GM10248 (cell line): ENCODE measurements at regions not wholly inside any gene's neighbourhood (a gene's known extent, or its start where the extent isn't known, plus 50 kb on each side); places are given as distances from the start of the nearest gene placed in this dataset.

Experiments used
- CTCF ChIA-PET: fragments of 300-600 bp; sonication (Branson Sonifier 250); formaldehyde crosslinking; extraction: SDS; loops from one replicate; lab custom pipeline; 2021; ENCODE audit warnings: antibody characterized with exemption; lab: Yijun Ruan, JAX
- POLR2A ChIA-PET: fragments of 350-650 bp; sonication (Branson Sonifier 250); formaldehyde crosslinking; extraction: SDS; loops from one replicate; lab custom pipeline; 2020; ENCODE audit warnings: antibody characterized with exemption; lab: Yijun Ruan, JAX
- DNase-seq: peaks from one replicate; pipeline ENCODE4 v3.0.0; 2012; ENCODE audit errors: extremely low spot score
- CTCF ChIP-seq: IDR thresholded peaks from 2 replicates; pipeline ENCODE4 v1.5.1; 2012; ENCODE audit warnings: mild to moderate bottlenecking, low read depth; ENCODE audit errors: extremely low read depth, missing control alignments, control extremely low read depth

DNA sequence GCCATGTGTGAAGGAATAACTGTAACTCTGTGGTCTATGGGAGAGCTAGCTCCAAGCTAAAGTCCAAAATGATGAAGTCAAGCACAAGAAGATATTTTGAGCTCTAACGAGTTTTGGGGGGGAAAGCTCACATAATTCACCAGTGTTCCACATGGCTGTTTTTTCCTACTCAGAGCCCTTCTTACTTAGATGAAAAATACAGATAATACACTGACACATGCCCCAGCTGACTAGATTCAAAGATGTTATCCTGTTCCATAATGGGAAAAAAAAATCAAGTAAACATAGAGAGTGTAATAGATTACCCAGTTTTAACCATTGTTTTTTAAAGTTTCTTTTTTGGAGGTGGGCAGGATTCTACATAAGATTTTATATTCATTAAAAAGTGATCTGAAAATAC, 86.6 kb downstream of the PRLHR start:
- ChIA-PET POLR2A (no interaction called here), CTCF (interaction anchor here (1.2 kb wide), 1 partner anchor 13 kb away, joined by 3 read pairs; no protein-coding TSS in a partner anchor)
- no peak for TF ChIP-seq CTCF
- no peak for DNase-seq

GRCh38 chr10:118508355-118508754, 87.1 kb downstream of the PRLHR start:
- no peak for DNase-seq
- ChIA-PET POLR2A (no interaction called here), CTCF (no interaction called here)
- no peak for TF ChIP-seq CTCF

GRCh38 chr10:118506671-118507590, 88.5 kb downstream of the PRLHR start:
- no peak for DNase-seq
- ChIA-PET POLR2A (no interaction called here), CTCF (no interaction called here)
- no peak for TF ChIP-seq CTCF

DNA sequence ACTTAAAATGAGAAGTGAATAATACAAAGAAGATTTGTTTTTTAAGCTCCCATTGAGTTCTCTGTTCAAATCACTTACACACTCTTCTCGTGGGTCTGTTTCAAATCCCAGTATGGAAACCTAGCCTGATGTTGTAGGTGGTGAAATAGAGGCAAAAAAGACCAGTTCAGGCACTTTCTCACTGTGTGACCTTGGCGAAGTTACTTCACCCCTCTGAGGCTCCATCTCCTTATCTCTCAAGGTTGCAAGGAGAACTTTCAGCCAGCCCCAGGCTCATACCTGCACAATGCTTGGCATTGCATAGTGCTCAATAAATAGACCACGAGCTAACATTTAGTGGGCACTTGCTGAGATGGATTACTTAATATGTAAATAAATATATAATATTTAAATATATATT, 90.1 kb downstream of the PRLHR start:
- TF ChIP-seq CTCF, result no peak
- ChIA-PET POLR2A (no interaction called here), CTCF (interaction anchor here (0.9 kb wide), 1 partner anchor 9 kb away, joined by 3 read pairs; no protein-coding TSS in a partner anchor)
- no peak for DNase-seq

GRCh38 chr10:118504467-118505205, 90.8 kb downstream of the PRLHR start:
- ChIA-PET CTCF (interaction anchor here (0.9 kb wide), 1 partner anchor 9 kb away, joined by 3 read pairs; no protein-coding TSS in a partner anchor), POLR2A (no interaction called here)
- DNase-seq, result no peak
- no peak for TF ChIP-seq CTCF

- ChIA-PET CTCF (interaction anchor here (1.4 kb wide), 1 partner anchor 8 kb away, joined by 4 read pairs; no protein-coding TSS in a partner anchor), POLR2A (no interaction called here)
- DNase-seq, result no peak
- TF ChIP-seq CTCF, result no peak
Measured at GRCh38 chr10:118504044-118504443, 91.4 kb downstream of the PRLHR start.
